ENCODE measurements at regions not wholly inside any gene's neighbourhood (a gene's known extent, or its start where the extent isn't known, plus 50 kb on each side); places are given as distances from the start of the nearest gene placed in this dataset.

GRCh38 chr4:66073961-66074360 lies 403.7 kb upstream of the EPHA5 start:
- DNase-seq (ENCODE audit: low read depth): peak; percentile 58
- no peak overlapping the region for H3K4me3 ChIP-seq (ENCODE audit: low read length)
- TF ChIP-seq CTCF (conservative IDR thresholded peaks at IDR 0.05; ENCODE audit: low read depth, low read length): no peak

GRCh38 chr4:66071911-66072310 lies 401.6 kb upstream of the EPHA5 start:
- no peak for TF ChIP-seq CTCF (conservative IDR thresholded peaks at IDR 0.05; ENCODE audit: low read depth, low read length)
- H3K4me3 ChIP-seq (ENCODE audit: low read length): no peak overlapping the region
- no peak for DNase-seq (ENCODE audit: low read depth)

- no peak overlapping the region for H3K4me3 ChIP-seq (ENCODE audit: low read length)
- TF ChIP-seq CTCF (conservative IDR thresholded peaks at IDR 0.05; ENCODE audit: low read depth, low read length): no peak
- DNase-seq (ENCODE audit: low read depth): no peak
Observed at GRCh38 chr4:66062921-66063320, 392.6 kb upstream of the EPHA5 start.

- TF ChIP-seq CTCF (conservative IDR thresholded peaks at IDR 0.05; ENCODE audit: low read depth, low read length): no peak
- no peak overlapping the region for H3K4me3 ChIP-seq (ENCODE audit: low read length)
- DNase-seq (ENCODE audit: low read depth): no peak
Observed at GRCh38 chr4:66062044-66062443, 391.8 kb upstream of the EPHA5 start.

- TF ChIP-seq CTCF (conservative IDR thresholded peaks at IDR 0.05; ENCODE audit: low read depth, low read length): no peak
- no peak for DNase-seq (ENCODE audit: low read depth)
- H3K4me3 ChIP-seq (ENCODE audit: low read length): no peak overlapping the region
Observed at GRCh38 chr4:66059556-66059955, 389.3 kb upstream of the EPHA5 start.

GRCh38 chr4:66059136-66059535 lies 388.8 kb upstream of the EPHA5 start:
- no peak for TF ChIP-seq CTCF (conservative IDR thresholded peaks at IDR 0.05; ENCODE audit: low read depth, low read length)
- DNase-seq (ENCODE audit: low read depth): no peak
- no peak overlapping the region for H3K4me3 ChIP-seq (ENCODE audit: low read length)

- no peak for TF ChIP-seq CTCF (conservative IDR thresholded peaks at IDR 0.05; ENCODE audit: low read depth, low read length)
- H3K4me3 ChIP-seq (ENCODE audit: low read length): no peak overlapping the region
- no peak for DNase-seq (ENCODE audit: low read depth)
Observed at GRCh38 chr4:66055999-66056398, 385.7 kb upstream of the EPHA5 start.

Measured in retinal pigment epithelial cell (primary cell).